ENCODE measurements at regions not wholly inside any gene's neighbourhood (a gene's known extent, or its start where the extent isn't known, plus 50 kb on each side); places are given as distances from the start of the nearest gene placed in this dataset.
"Not testable (repeated sequence)": the region's sequence is repeated elsewhere in the genome, so short reads cannot be mapped to it uniquely, and the experiment has no call there.

- no peak overlapping the region for H3K27ac Mint-ChIP-seq
- peaks cover 9% of the 10 kb centered on the region for H3K27me3 Mint-ChIP-seq (ENCODE audit: insufficient read depth, low read depth)
- no peak overlapping the region for H3K27ac ChIP-seq
- no peaks in the 10 kb centered on the region for H3K4me1 ChIP-seq
- TF ChIP-seq, protein P1, sequence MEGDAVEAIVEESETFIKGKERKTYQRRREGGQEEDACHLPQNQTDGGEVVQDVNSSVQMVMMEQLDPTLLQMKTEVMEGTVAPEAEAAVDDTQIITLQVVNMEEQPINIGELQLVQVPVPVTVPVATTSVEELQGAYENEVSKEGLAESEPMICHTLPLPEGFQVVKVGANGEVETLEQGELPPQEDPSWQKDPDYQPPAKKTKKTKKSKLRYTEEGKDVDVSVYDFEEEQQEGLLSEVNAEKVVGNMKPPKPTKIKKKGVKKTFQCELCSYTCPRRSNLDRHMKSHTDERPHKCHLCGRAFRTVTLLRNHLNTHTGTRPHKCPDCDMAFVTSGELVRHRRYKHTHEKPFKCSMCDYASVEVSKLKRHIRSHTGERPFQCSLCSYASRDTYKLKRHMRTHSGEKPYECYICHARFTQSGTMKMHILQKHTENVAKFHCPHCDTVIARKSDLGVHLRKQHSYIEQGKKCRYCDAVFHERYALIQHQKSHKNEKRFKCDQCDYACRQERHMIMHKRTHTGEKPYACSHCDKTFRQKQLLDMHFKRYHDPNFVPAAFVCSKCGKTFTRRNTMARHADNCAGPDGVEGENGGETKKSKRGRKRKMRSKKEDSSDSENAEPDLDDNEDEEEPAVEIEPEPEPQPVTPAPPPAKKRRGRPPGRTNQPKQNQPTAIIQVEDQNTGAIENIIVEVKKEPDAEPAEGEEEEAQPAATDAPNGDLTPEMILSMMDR (IDR thresholded peaks at IDR 0.05), result no peak
- TF ChIP-seq EZH2 (IDR thresholded peaks at IDR 0.05) (no peak), EZH2phosphoT487 (IDR thresholded peaks at IDR 0.05) (no peak)
- no peak overlapping the region for H2AFZ ChIP-seq (replicated peaks)
- H3K4me1 Mint-ChIP-seq, result no peaks in the 10 kb centered on the region
- H3K4me3 ChIP-seq, result no peak overlapping the region
- no peaks in the 10 kb centered on the region for H3F3A ChIP-seq (ENCODE audit: low read depth)
- no peak for DNase-seq (ENCODE audit: low spot score)
- no peak overlapping the region for H3K4me3 Mint-ChIP-seq
- H3K9me3 ChIP-seq (ENCODE audit: low read depth), result no peaks in the 10 kb centered on the region
- H3K9ac ChIP-seq, result no peak overlapping the region
- no peaks in the 10 kb centered on the region for H3K36me3 Mint-ChIP-seq
- H3K27me3 ChIP-seq, result no peaks in the 10 kb centered on the region
- H3K36me3 ChIP-seq, result no peaks in the 10 kb centered on the region
- no peak overlapping the region for H3K4me2 ChIP-seq
- no peaks in the 10 kb centered on the region for H4K20me1 ChIP-seq (ENCODE audit: low read depth)
- H3K79me2 ChIP-seq (ENCODE audit: low read depth), result no peaks in the 10 kb centered on the region
- H3K9me3 Mint-ChIP-seq, result peaks cover 18% of the 10 kb centered on the region
Observed at GRCh38 chr3:194886836-194887235, 201.2 kb downstream of the FAM43A start.

DNA sequence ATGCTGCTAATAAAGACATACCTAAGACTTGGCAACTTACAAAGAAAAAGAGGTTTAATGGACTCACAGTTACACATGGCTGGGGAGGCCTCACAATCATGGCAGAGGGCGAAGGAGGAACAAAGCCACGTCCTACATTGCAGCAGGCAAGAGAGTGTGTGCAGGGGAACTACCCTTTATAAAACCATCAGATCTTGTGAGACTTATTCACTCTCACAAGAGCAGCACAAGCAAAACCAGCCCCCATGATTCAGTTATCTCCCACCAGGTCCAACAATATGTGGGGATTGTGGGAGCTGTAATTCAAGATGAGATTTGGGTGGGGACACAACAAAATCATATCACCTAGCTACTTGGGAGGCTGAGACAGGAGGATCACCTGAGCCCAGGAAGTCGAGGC lies 202.4 kb downstream of the FAM43A start:
- not testable (repeated sequence) for H3K36me3 Mint-ChIP-seq; H3K27ac Mint-ChIP-seq; H3K27me3 ChIP-seq; H2AFZ ChIP-seq (replicated peaks); H3F3A ChIP-seq (ENCODE audit: low read depth); H3K79me2 ChIP-seq (ENCODE audit: low read depth); H3K4me3 ChIP-seq; H3K4me1 Mint-ChIP-seq; H3K4me2 ChIP-seq; H3K4me1 ChIP-seq; H3K27ac ChIP-seq; H3K36me3 ChIP-seq; H3K9me3 ChIP-seq (ENCODE audit: low read depth); H3K4me3 Mint-ChIP-seq; H3K9ac ChIP-seq; DNase-seq (ENCODE audit: low spot score); H4K20me1 ChIP-seq (ENCODE audit: low read depth); H3K27me3 Mint-ChIP-seq (ENCODE audit: insufficient read depth, low read depth)
- H3K9me3 Mint-ChIP-seq, result peaks cover 17% of the 10 kb centered on the region

- TF ChIP-seq EZH2phosphoT487 (IDR thresholded peaks at IDR 0.05) (no peak), EZH2 (IDR thresholded peaks at IDR 0.05) (no peak)
- TF ChIP-seq, protein P1 (IDR thresholded peaks at IDR 0.05), result no peak
- no peak overlapping the region for H3K27ac Mint-ChIP-seq
- no peaks in the 10 kb centered on the region for H4K20me1 ChIP-seq (ENCODE audit: low read depth)
- no peaks in the 10 kb centered on the region for H3K79me2 ChIP-seq (ENCODE audit: low read depth)
- no peaks in the 10 kb centered on the region for H3K27me3 ChIP-seq
- no peaks in the 10 kb centered on the region for H3K4me1 ChIP-seq
- H2AFZ ChIP-seq (replicated peaks), result no peak overlapping the region
- no peak overlapping the region for H3K4me2 ChIP-seq
- no peaks in the 10 kb centered on the region for H3K4me1 Mint-ChIP-seq
- H3K4me3 Mint-ChIP-seq, result no peak overlapping the region
- no peaks in the 10 kb centered on the region for H3K36me3 ChIP-seq
- no peak overlapping the region for H3K4me3 ChIP-seq
- H3K9me3 ChIP-seq (ENCODE audit: low read depth), result no peaks in the 10 kb centered on the region
- no peak for DNase-seq (ENCODE audit: low spot score)
- H3K9ac ChIP-seq, result no peak overlapping the region
- peaks cover 2% of the 10 kb centered on the region for H3K36me3 Mint-ChIP-seq
- peaks cover 14% of the 10 kb centered on the region for H3K9me3 Mint-ChIP-seq
- H3K27ac ChIP-seq, result no peak overlapping the region
- no peaks in the 10 kb centered on the region for H3F3A ChIP-seq (ENCODE audit: low read depth)
- H3K27me3 Mint-ChIP-seq (ENCODE audit: insufficient read depth, low read depth), result peaks cover 7% of the 10 kb centered on the region
Observed at GRCh38 chr3:194888916-194889315, 203.2 kb downstream of the FAM43A start.

DNA sequence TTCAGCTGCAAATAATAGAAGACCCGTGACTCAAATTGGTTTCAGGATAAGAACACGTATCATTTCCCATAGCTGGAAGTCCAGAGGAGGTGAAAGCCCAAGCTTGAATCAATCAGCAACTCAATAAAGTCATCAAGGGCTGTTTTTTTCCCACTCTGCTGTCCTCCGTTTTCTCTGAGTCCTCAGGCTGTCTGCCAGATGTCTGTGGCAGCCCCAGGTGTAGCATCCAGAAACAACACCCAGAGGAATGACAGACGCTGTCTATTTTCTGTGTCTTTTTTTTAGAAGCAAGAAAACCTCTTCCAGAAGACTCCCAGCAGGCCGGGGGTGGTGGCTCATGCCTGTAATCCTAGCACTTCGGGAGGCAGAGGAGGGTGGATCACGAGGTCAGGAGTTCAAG lies 204.4 kb downstream of the FAM43A start:
- DNase-seq (ENCODE audit: low spot score), result no peak
- TF ChIP-seq, protein P1 (IDR thresholded peaks at IDR 0.05), result no peak
- no peak for TF ChIP-seq EZH2 (IDR thresholded peaks at IDR 0.05)
- no peak for TF ChIP-seq EZH2phosphoT487 (IDR thresholded peaks at IDR 0.05)
- no peak overlapping the region for H3K4me3 ChIP-seq
- H3K9me3 ChIP-seq (ENCODE audit: low read depth), result no peaks in the 10 kb centered on the region
- no peaks in the 10 kb centered on the region for H4K20me1 ChIP-seq (ENCODE audit: low read depth)
- H3F3A ChIP-seq (ENCODE audit: low read depth), result no peaks in the 10 kb centered on the region
- Mint-ChIP-seq H3K9me3 (peaks cover 5% of the 10 kb centered on the region), H3K27ac (no peak overlapping the region), H3K36me3 (peaks cover 2% of the 10 kb centered on the region), H3K27me3 (ENCODE audit: insufficient read depth, low read depth) (peaks cover 3% of the 10 kb centered on the region), H3K4me3 (no peak overlapping the region), H3K4me1 (no peaks in the 10 kb centered on the region)
- H3K4me1 ChIP-seq, result no peaks in the 10 kb centered on the region
- H3K4me2 ChIP-seq, result no peak overlapping the region
- no peak overlapping the region for H2AFZ ChIP-seq (replicated peaks)
- H3K9ac ChIP-seq, result no peak overlapping the region
- H3K27me3 ChIP-seq, result no peaks in the 10 kb centered on the region
- no peaks in the 10 kb centered on the region for H3K79me2 ChIP-seq (ENCODE audit: low read depth)
- H3K36me3 ChIP-seq, result no peaks in the 10 kb centered on the region
- no peak overlapping the region for H3K27ac ChIP-seq
